HG02678 (cell line): ENCODE measurements at regions not wholly inside any gene's neighbourhood (a gene's known extent, or its start where the extent isn't known, plus 50 kb on each side); places are given as distances from the start of the nearest gene placed in this dataset.

Source experiments
- ATAC-seq: cut with Tn5 transposase; IDR thresholded peaks from one replicate; pipeline ENCODE4 v1.9.1; 2021; ENCODE audit warnings: mild to moderate bottlenecking, moderate library complexity; ENCODE audit not compliant: unreplicated experiment

GRCh38 chr22:48256041-48256739 lies 1493.7 kb downstream of the TBC1D22A start:
- no peak for ATAC-seq

- no peak for ATAC-seq
Observed at GRCh38 chr22:48254311-48254873, 1491.9 kb downstream of the TBC1D22A start.

DNA sequence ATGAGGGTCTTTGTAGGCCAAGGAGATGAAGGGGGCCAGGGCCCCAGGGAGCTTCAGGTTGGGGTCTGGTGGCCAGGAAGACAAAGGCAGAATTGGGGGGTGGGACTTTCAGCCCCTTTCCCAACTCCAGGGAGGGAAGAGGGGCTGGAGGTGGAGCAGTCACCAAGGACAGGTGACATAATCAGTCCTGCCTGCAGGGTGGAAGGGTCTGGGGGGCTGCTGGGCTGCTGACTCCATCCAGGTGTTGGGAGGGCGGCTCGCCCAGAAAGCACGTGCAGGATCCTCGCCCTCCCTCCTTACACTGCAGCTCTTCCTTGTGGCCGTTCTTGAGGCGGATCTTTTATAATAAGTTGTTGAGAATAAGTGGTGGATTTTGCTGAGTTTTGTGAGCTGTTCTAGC lies 1491.1 kb downstream of the TBC1D22A start:
- ATAC-seq = no peak

- ATAC-seq = no peak
Observed at GRCh38 chr22:48253136-48253535, 1490.7 kb downstream of the TBC1D22A start.

DNA sequence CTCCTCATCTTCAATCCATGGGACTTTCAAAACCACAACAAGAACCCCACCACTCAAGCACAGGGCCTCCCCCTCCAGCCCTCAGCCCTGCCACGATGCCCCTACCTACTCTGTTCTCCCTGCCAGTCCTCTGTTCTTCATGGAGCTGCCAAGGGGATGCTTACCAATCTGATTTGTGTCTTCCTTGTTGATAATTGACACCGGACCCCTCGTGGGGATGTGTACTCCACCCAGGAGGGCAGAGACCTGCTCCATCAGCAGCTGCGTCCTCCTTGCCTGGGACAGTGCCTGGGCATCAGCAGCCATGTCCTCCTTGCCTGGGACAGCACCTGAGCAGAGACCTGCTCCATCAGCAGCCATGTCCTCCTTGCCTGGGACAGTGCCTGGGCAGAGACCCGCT lies 1489.2 kb downstream of the TBC1D22A start:
- ATAC-seq = no peak

- no peak for ATAC-seq
Observed at GRCh38 chr22:48250937-48251530, 1488.6 kb downstream of the TBC1D22A start.

DNA sequence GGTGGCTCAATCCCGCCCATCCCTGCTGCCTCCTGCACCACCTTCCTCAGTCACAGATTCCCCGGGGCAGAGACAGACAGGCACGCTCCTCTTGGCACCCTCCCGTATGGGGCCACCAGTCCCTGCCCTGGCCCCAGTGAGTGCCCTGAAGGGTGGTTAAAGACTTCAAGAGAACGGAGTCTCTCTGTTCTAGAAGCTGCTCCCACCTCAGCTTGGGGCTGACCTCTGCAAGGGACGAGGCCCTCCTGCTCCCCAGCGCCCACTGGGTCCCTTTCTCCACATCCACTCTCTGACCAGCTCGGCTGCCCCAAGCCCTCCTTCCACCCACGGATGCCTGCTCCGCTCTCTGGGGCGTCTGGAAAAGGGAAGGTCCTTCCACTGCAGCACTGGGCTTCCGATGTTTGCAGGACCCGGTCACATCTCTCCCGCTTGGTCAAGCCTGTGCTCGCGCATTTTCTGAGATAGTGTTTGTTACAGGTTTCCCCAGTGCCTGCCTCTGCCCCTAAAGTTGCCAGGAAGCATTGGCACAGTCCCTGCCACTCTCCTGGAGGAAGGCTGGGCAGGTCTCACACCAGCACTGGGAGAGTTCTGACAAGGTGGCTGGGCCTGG lies 1487.9 kb downstream of the TBC1D22A start:
- ATAC-seq = no peak

DNA sequence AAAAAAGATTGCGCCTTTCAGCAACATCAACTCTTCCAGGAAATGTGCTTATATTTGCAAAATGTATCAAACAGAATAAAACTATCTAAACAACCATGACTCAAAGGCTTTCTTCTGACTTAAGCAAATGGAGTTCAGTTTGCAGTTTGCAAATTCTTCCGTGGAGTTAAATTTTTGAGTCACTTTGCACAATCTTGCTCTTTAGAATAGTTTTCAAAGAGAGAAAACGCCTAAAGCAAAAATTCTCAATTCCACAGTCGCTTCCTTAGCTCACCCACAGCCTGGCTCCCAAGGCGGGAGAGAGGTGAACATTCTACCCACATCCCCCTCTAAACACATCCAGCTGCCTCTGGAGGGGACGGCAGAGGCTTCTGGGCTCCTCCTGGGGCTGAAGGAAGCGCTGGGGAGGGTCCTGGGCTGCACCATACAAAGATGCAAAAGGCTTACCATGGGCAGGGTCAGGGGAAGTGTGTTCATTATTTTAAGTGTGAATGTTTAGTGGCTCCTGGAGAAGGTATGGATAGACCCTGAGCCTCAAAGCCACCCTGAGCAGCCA lies 1487.3 kb downstream of the TBC1D22A start:
- no peak for ATAC-seq

- no peak for ATAC-seq
Observed at GRCh38 chr22:48248901-48249455, 1486.5 kb downstream of the TBC1D22A start.

- ATAC-seq = no peak
Observed at GRCh38 chr22:48247829-48248228, 1485.4 kb downstream of the TBC1D22A start.

DNA sequence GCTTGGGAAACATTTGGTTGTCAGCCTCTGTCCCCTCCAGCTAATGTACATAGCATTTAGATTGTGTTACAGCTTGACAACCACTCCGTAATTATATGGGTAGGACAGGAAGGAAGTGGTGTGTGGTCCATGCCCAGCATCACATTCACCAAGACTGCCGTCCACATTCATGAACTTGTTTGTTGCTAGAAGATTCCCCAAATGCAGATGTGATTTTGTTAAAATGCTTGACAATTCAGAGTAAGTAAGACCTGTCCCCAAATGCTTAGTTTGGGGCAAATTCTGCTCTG lies 1482.7 kb downstream of the TBC1D22A start:
- ATAC-seq = no peak

DNA sequence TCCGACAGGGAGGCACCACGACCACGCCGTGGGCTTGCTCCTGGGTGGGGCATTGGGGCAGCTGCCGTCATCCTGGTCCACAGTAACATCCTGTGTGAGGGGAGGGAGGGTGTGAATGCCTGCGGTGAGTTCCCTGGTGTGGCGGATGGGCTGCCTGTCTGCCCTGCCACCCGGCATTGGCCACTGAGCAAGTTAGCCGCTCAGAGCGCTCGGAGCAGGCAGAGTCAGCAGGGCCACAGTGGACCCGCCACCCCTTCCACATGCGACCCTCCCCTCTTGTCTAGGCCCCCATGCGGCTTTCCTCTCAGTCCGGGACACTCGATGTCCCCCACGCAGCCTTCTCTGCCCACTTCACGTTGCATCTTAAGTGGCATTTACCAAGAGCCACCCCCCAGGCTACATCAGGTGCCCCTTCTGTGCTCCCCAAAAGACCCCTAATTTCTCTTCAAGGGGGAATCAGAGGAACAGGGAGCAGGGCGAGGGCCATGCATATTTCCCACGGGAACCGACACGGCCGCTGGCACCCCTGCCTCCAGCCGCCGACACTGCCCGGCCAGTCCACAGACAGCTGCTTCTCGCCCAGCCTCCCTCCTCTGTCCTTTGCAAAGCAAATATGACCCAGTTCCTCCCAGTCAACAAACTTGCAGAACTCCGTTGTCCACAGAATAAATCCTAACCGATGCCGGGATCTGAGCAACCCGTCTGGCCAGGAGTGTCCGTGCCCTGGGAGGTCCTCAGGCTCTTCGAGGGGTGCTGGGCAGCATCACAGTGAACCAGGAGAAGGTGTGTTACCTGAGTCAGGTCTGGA lies 1482.1 kb downstream of the TBC1D22A start:
- ATAC-seq = no peak

GRCh38 chr22:48242461-48242864 lies 1480.0 kb downstream of the TBC1D22A start:
- no peak for ATAC-seq

- ATAC-seq = no peak
Observed at GRCh38 chr22:48241658-48242057, 1479.2 kb downstream of the TBC1D22A start.

- ATAC-seq = no peak
Observed at GRCh38 chr22:48240935-48241230, 1478.4 kb downstream of the TBC1D22A start.

DNA sequence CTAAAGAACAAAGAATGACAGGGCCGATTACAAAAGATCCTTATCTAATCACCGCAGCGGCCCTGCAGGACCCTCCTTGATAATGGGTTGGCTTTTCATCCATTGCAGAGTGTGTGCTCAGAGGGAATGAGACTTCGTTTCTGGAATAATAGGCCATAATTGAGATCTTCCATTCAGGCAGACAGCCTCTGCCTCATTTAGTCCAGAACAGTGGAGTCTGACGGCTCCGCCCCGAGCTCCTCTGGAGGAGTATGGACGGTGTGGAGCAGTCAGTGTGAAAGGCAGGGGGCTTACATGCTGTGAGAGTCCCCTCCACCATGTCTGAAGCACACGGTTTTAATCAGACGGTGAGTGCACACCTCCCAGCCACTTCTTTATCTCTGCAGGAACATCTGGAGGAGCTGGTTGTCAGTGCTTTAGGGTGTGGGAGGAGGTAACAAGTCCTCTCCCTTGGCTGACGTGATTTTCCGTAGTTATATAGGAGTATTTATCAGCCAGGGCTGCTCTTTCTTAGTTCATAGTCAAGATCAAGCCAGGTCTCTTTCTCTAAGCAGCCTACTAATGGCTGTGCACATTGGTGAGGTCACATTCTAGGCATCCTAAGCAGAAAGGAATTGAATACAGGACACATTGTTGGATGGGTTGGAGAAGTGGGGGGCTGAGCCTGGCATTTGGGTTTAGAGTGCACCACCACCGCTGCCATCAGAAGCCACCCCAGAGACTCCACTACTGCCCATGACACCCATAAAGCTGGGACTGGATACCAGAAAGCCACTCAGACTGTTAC lies 1477.9 kb downstream of the TBC1D22A start:
- no peak for ATAC-seq

DNA sequence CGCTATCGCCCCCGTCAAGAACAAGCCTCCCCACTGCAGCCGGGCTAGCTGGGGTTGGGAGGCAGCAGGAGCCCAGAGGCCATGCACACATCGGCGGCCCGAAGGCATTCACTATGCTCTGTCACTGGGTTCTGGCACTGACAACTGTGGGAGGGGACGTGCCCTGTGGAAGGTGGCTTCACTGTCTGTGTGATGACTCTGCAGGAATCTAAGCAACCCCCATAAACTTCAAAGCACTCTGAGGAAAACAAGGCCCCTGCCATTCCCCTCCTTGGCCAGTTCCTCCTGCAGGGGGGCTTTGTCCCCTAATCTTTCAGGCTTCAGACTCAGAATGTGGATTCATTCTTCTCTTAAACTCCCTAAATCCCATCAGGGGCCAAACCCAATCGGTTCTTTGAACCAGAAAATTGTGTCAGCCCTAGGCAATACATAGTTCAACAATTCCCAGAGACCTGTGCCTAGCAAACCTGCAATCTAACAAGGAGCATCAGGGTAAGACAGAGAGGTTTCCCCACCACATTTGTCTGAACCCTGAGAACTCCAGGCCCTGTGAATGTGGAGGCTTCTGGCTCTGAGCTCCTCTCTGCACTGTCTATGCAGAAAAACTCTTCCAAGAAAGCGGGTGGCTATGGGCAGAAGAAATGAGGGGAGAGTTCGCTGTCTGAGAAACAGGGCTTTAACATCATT lies 1477.2 kb downstream of the TBC1D22A start:
- ATAC-seq = no peak

DNA sequence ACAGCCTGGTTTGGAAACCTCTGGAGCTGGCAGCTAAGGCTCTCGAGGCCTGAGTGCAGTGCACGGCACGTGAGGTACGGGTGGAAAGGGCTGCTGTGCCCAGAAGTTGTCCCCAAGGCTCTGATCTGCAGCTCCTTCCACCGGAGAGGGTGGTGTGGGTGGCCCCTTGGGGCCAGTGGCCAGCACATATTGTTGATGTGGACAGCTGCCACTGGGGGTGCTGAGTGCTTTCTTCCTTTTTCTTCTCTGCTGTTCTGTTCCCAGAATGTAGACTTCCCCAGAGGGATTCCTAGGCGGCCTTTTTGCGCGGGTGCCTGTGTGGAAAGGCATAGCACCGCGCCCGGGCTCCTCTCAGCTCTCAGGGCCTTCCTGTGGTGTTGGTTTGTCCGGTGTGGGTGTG lies 1476.5 kb downstream of the TBC1D22A start:
- no peak for ATAC-seq

DNA sequence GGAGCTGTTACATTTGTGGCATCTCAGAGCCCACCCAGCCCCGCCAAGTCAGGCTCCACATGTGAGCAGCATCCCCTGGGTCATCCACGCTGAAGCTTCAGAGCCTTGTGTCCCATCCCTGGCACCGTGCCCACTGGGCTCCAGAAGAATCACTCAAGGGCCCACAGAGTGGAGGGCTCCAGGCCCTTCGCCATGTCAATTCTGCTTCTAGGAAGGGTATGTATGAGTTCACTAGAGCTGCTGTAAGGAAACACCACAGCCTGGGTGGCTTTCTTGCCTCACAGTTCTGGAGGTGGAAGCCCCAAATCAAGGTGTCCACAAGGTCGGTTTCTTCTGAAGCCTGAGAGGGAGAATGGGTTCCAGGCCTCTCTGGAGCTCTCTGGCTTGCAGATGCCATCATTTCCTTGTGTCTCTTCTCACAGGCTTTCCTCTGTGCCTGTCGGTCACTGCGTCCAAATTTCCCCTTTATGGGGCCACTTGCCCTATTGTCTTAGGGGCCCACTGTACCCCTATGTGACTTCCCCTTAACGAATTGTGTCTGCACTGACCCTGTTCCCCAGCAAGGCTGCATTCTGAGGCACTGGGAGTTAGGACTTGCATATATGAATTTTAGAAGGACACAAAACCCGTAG lies 1476.0 kb downstream of the TBC1D22A start:
- ATAC-seq = no peak
